ENCODE measurements at regions not wholly inside any gene's neighbourhood (a gene's known extent, or its start where the extent isn't known, plus 50 kb on each side); places are given as distances from the start of the nearest gene placed in this dataset.

DNA sequence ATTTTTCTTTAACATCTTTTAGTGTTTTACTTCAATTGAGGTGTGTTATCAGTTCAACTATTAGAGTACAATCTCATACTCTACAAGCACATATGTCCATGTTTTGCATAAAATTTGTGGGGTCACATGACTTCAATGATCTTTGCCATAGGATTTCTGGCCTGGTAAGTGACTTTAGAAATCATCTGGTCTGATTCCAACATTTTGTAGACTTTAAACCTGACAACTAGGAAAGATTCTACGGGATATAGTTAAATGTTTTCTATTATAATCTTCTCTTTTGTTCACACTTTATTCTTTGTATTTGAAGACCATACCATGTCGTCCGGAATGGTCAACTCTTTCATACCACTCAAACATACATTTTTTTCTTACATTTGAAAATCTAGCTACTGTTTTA is 62.0 kb upstream of the NEUROD1 start:
- TF ChIP-seq, protein P1, sequence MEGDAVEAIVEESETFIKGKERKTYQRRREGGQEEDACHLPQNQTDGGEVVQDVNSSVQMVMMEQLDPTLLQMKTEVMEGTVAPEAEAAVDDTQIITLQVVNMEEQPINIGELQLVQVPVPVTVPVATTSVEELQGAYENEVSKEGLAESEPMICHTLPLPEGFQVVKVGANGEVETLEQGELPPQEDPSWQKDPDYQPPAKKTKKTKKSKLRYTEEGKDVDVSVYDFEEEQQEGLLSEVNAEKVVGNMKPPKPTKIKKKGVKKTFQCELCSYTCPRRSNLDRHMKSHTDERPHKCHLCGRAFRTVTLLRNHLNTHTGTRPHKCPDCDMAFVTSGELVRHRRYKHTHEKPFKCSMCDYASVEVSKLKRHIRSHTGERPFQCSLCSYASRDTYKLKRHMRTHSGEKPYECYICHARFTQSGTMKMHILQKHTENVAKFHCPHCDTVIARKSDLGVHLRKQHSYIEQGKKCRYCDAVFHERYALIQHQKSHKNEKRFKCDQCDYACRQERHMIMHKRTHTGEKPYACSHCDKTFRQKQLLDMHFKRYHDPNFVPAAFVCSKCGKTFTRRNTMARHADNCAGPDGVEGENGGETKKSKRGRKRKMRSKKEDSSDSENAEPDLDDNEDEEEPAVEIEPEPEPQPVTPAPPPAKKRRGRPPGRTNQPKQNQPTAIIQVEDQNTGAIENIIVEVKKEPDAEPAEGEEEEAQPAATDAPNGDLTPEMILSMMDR (IDR thresholded peaks at IDR 0.05; ENCODE audit: low read length), result no peak
- no peak for TF ChIP-seq EZH2 (optimal IDR thresholded peaks at IDR 0.05; ENCODE audit: low read depth, low read length)
